Mucosa of descending colon (tissue), 3 donors: ENCODE measurements at regions not wholly inside any gene's neighbourhood (a gene's known extent, or its start where the extent isn't known, plus 50 kb on each side); places are given as distances from the start of the nearest gene placed in this dataset.
"Not testable (repeated sequence)": the region's sequence is repeated elsewhere in the genome, so short reads cannot be mapped to it uniquely, and the experiment has no call there.

Experiments
- ATAC-seq: fragments of 200-7000 bp; cut with Tn5 transposase; one replicate; pipeline ENCODE4 v1.9.1; 2020; ENCODE audit warnings: mild to moderate bottlenecking, moderate library complexity
- DNase-seq, 3 donors: peaks; one replicate each; pipeline ENCODE4 v3.0.0-alpha.2; 2020
- H3K36me3 ChIP-seq: fragments of 200-600 bp; one replicate; pipeline ENCODE4 v1.8.0; 2021; ENCODE audit warnings: low read depth, mild to moderate bottlenecking
- H3K4me1 ChIP-seq: fragments of 200-600 bp; one replicate; pipeline ENCODE4 v1.8.0; 2021; ENCODE audit warnings: low read depth, mild to moderate bottlenecking
- H3K4me3 ChIP-seq: fragments of 200-600 bp; one replicate; pipeline ENCODE4 v1.8.0; 2021; ENCODE audit warnings: mild to moderate bottlenecking
- H3K9me3 ChIP-seq: fragments of 200-600 bp; one replicate; pipeline ENCODE4 v1.8.0; 2021; ENCODE audit warnings: mild to moderate bottlenecking
- CTCF ChIP-seq: fragments of 200-600 bp; IDR thresholded peaks from one replicate; pipeline ENCODE4 v1.8.0; 2022; ENCODE audit warnings: antibody characterized with exemption, mild to moderate bottlenecking
- intact Hi-C, 2 donors: fragments of 100-400 bp; cut with DNase I in 1 of 2; cut with micrococcal nuclease in 1 of 2; formaldehyde crosslinking; loops; one replicate each; pipeline versions ENCODE4 v1.11.0 to v1.11.1; 2022; cut with DNase I, micrococcal nuclease
- donor health status: DM: no; HTN: no; CAD: no; lungs with moderate emphysema.
- donor health status: DM: no; HTN: no; CAD: no.
- donor health status: DM: no; HTN: yes; CAD: no.

- no peak overlapping the region for H3K4me3 ChIP-seq
- no peaks in the 10 kb centered on the region for H3K36me3 ChIP-seq
- no peak for TF ChIP-seq CTCF
- no peaks in the 10 kb centered on the region for H3K4me1 ChIP-seq
- DNase-seq (no peak), ATAC-seq (no peak)
- intact Hi-C loops = no loop called here
- H3K9me3 ChIP-seq = peaks cover 6% of the 10 kb centered on the region
Measured at GRCh38 chr3:146359841-146360240, 108.9 kb upstream of the PLSCR4 start.

GRCh38 chr3:146354421-146354820 lies 103.5 kb upstream of the PLSCR4 start:
- DNase-seq, H3K4me3 ChIP-seq, intact Hi-C loops, H3K4me1 ChIP-seq, ATAC-seq, H3K36me3 ChIP-seq, H3K9me3 ChIP-seq: not testable (repeated sequence)

GRCh38 chr3:146350852-146351251 lies 99.9 kb upstream of the PLSCR4 start:
- intact Hi-C loops = no loop called here
- peak in 1 of 3 donors; percentile 76 for DNase-seq
- no peak for TF ChIP-seq CTCF
- H3K9me3 ChIP-seq = no peaks in the 10 kb centered on the region
- H3K36me3 ChIP-seq = no peaks in the 10 kb centered on the region
- no peak overlapping the region for H3K4me3 ChIP-seq
- ATAC-seq = peak; percentile 83
- H3K4me1 ChIP-seq = peaks cover 6% of the 10 kb centered on the region

- no peak for TF ChIP-seq CTCF
- Histone ChIP-seq H3K36me3 (no peaks in the 10 kb centered on the region), H3K4me1 (no peaks in the 10 kb centered on the region), H3K4me3 (no peak overlapping the region), H3K9me3 (no peaks in the 10 kb centered on the region)
- intact Hi-C loops = no loop called here
- DNase-seq (no peak), ATAC-seq (no peak)
Measured at GRCh38 chr3:146345900-146346299, 95.0 kb upstream of the PLSCR4 start.

GRCh38 chr3:146343551-146343950 lies 92.6 kb upstream of the PLSCR4 start:
- ATAC-seq (no peak), DNase-seq (no peak)
- Histone ChIP-seq H3K4me3 (no peak overlapping the region), H3K36me3 (no peaks in the 10 kb centered on the region), H3K4me1 (no peaks in the 10 kb centered on the region), H3K9me3 (no peaks in the 10 kb centered on the region)
- intact Hi-C loops = no loop called here
- no peak for TF ChIP-seq CTCF

- ATAC-seq (no peak), DNase-seq (no peak)
- intact Hi-C loops = no loop called here
- Histone ChIP-seq H3K4me1 (no peaks in the 10 kb centered on the region), H3K36me3 (no peaks in the 10 kb centered on the region), H3K4me3 (no peak overlapping the region), H3K9me3 (no peaks in the 10 kb centered on the region)
- TF ChIP-seq CTCF = no peak
Measured at GRCh38 chr3:146342989-146343388, 92.1 kb upstream of the PLSCR4 start.
